Glutamatergic neuron (in vitro differentiated cells): ENCODE measurements at regions not wholly inside any gene's neighbourhood (a gene's known extent, or its start where the extent isn't known, plus 50 kb on each side); places are given as distances from the start of the nearest gene placed in this dataset.

Source experiments
- DNase-seq: peaks from one replicate; pipeline ENCODE4 v3.0.0; 2022
- H3K27ac Mint-ChIP-seq: one replicate; pipeline ENCODE4 v1.8.0; 2020; ENCODE audit warnings: mild to moderate bottlenecking, mixed read lengths, inconsistent platforms; ENCODE audit not compliant: unreplicated experiment
- H3K27me3 Mint-ChIP-seq: one replicate; pipeline ENCODE4 v1.8.0; 2020; ENCODE audit warnings: mild to moderate bottlenecking, moderate library complexity, mixed read lengths, inconsistent platforms; ENCODE audit not compliant: unreplicated experiment
- H3K36me3 Mint-ChIP-seq: one replicate; pipeline ENCODE4 v1.8.0; 2020; ENCODE audit warnings: mild to moderate bottlenecking, mixed read lengths, inconsistent platforms; ENCODE audit not compliant: unreplicated experiment
- H3K4me1 Mint-ChIP-seq: one replicate; pipeline ENCODE4 v1.8.0; 2020; ENCODE audit warnings: mild to moderate bottlenecking, low read depth, mixed read lengths, inconsistent platforms; ENCODE audit not compliant: unreplicated experiment
- H3K4me3 Mint-ChIP-seq: one replicate; pipeline ENCODE4 v1.8.0; 2020; ENCODE audit warnings: mild to moderate bottlenecking, mixed read lengths, inconsistent platforms; ENCODE audit not compliant: unreplicated experiment
- H3K9me3 Mint-ChIP-seq: one replicate; pipeline ENCODE4 v1.8.0; 2020; ENCODE audit warnings: mild to moderate bottlenecking, moderate library complexity, mixed read lengths, inconsistent platforms; ENCODE audit not compliant: unreplicated experiment
- TF ChIP-seq, protein P1 (sequence below): fragments of 200-600 bp; sonication (generic); IDR thresholded peaks from one replicate; pipeline ENCODE4 v1.5.0; 2021; ENCODE audit not compliant: partially characterized antibody, unreplicated experiment

DNA sequence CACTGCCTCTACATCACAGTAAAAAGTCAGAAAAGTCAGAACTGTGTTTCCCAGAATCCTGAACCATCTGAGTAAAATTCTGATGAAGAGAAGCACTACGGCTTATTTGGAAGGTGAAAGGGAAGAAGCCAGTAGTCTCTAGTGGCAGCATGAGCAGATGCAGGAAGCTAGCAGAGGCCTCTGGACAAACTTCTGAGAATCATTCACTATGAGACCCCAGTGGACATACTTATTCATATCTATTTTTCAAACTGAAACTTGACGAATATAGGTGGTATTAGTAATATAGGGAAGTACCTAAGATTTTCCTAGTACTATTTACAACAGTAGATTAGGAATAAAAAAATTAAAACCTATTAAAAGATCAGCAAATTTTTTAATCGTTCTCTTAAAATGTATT lies 272.8 kb upstream of the TTC14 start:
- DNase-seq, result no peak
- TF ChIP-seq, protein P1, sequence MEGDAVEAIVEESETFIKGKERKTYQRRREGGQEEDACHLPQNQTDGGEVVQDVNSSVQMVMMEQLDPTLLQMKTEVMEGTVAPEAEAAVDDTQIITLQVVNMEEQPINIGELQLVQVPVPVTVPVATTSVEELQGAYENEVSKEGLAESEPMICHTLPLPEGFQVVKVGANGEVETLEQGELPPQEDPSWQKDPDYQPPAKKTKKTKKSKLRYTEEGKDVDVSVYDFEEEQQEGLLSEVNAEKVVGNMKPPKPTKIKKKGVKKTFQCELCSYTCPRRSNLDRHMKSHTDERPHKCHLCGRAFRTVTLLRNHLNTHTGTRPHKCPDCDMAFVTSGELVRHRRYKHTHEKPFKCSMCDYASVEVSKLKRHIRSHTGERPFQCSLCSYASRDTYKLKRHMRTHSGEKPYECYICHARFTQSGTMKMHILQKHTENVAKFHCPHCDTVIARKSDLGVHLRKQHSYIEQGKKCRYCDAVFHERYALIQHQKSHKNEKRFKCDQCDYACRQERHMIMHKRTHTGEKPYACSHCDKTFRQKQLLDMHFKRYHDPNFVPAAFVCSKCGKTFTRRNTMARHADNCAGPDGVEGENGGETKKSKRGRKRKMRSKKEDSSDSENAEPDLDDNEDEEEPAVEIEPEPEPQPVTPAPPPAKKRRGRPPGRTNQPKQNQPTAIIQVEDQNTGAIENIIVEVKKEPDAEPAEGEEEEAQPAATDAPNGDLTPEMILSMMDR, result no peak
- no peak overlapping the region for H3K4me3 Mint-ChIP-seq
- peaks cover 4% of the 10 kb centered on the region for H3K27me3 Mint-ChIP-seq
- peaks cover 5% of the 10 kb centered on the region for H3K36me3 Mint-ChIP-seq
- no peaks in the 10 kb centered on the region for H3K4me1 Mint-ChIP-seq
- H3K27ac Mint-ChIP-seq, result no peak overlapping the region
- H3K9me3 Mint-ChIP-seq, result no peaks in the 10 kb centered on the region

DNA sequence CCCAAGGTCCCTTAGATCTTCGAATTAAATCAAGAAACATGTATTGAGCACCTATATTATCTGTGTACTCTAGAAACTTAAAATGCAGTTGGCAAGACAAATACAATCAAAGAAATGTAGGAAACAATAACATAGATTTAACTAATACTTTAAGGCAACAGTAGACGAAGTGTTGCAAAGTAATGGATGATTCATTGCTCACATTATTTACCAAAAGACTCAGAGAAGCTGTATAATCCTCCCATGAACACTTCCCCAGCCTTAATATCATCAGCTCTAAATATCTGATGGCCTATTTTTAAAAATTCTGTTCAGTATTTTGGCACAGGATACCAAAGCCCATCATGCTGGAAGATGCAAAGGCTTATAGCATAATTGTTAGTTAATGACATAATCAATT lies 272.1 kb upstream of the TTC14 start:
- TF ChIP-seq, protein P1, result no peak
- H3K9me3 Mint-ChIP-seq, result no peaks in the 10 kb centered on the region

DNA sequence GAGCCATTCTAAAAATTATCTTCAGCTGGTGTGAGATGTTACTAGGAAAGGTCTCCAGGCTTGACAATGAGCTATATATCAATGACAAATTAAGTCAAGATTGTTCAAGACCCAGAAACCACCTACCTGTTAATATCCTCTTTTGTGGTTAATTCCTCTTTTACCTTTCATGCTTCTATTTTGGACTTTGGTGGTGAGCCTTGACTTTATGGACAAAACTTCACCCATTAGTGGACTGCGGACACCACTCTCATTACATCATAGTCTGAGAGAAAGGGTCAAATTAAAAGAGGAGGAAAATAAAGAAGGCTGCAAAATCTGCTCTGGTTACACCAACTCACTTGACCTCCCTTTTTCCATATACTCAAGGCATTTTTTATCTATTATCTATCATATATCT lies 271.5 kb upstream of the TTC14 start:
- H3K4me3 Mint-ChIP-seq, result no peak overlapping the region
- TF ChIP-seq, protein P1, result no peak
- DNase-seq, result no peak
- H3K27ac Mint-ChIP-seq, result no peak overlapping the region
- no peaks in the 10 kb centered on the region for H3K4me1 Mint-ChIP-seq
- H3K36me3 Mint-ChIP-seq, result no peaks in the 10 kb centered on the region
- H3K27me3 Mint-ChIP-seq, result peaks cover 4% of the 10 kb centered on the region
- H3K9me3 Mint-ChIP-seq, result no peaks in the 10 kb centered on the region

More for the DNA sequence above, 272.1 kb upstream of the TTC14 start:
- H3K36me3 Mint-ChIP-seq, result no peaks in the 10 kb centered on the region
- no peaks in the 10 kb centered on the region for H3K4me1 Mint-ChIP-seq
- H3K27ac Mint-ChIP-seq, result no peak overlapping the region
- H3K27me3 Mint-ChIP-seq, result peaks cover 4% of the 10 kb centered on the region
- no peak overlapping the region for H3K4me3 Mint-ChIP-seq
- no peak for DNase-seq

DNA sequence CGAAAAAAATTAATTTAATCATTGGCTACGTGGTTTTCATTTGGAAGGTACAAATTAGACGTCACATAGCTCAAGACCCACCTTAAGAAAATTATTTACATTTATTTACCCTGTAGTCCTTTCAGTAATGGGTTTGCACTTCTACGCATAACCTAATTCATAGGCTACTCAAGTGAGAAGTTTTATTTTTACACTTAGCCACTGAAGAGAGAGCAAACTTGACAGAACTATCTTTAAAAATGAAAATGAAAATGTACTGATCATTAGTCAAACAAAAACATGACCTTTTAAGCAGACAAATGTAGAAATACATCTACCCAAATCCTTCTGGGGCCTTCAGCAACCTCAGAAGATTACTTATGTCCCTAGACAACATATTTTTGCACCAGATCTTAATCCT lies 269.4 kb upstream of the TTC14 start:
- DNase-seq, result no peak
- TF ChIP-seq, protein P1, result no peak
- Mint-ChIP-seq H3K4me3 (no peak overlapping the region), H3K27me3 (peaks cover 1% of the 10 kb centered on the region), H3K36me3 (no peaks in the 10 kb centered on the region), H3K27ac (no peak overlapping the region), H3K9me3 (no peaks in the 10 kb centered on the region), H3K4me1 (no peaks in the 10 kb centered on the region)

DNA sequence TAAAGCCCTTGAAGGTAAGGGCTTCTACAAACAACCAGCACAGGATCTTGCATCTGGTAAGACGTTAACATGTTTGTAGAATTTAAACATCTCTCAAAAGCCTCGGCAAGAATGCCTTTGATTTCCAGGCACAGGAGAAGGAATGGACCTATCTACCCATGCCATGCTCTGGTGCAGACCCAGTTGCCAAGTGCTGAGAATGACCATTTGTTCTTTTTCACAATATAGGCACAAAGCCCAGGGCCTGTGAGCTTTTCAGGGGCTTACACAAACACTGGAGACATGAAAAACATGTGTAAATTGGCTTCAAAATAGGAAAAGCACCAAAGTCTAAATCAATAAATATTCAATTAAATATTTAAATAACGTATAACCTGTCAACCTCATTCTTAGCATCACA lies 266.9 kb upstream of the TTC14 start:
- TF ChIP-seq, protein P1, result no peak
- Mint-ChIP-seq H3K36me3 (no peaks in the 10 kb centered on the region), H3K4me3 (no peak overlapping the region), H3K27me3 (peaks cover 1% of the 10 kb centered on the region), H3K4me1 (no peaks in the 10 kb centered on the region), H3K27ac (no peak overlapping the region), H3K9me3 (no peaks in the 10 kb centered on the region)
- DNase-seq, result no peak
